K562 (cell line): ENCODE measurements at regions not wholly inside any gene's neighbourhood (a gene's known extent, or its start where the extent isn't known, plus 50 kb on each side); places are given as distances from the start of the nearest gene placed in this dataset.

Source experiments
- FOXK2 ChIP-seq, 2 experiments: fragments of 450-650 bp; IDR thresholded peaks in 1 of 2; conservative IDR thresholded peaks in 1 of 2; 2 replicates each; pipeline ENCODE4 v1.6.1; 2016; ENCODE audit warnings: low read depth in 2 of 2, mild to moderate bottlenecking in 1 of 2
- GABPA ChIP-seq: fragments of 200-800 bp; sonication (Bioruptor generic); conservative IDR thresholded peaks from 2 replicates; pipeline ENCODE4 v1.6.1; 2016; ENCODE audit warnings: low read depth, missing genetic modification characterization, missing compliant biosample characterization
- KLF10 ChIP-seq: fragments of 250-450 bp; sonication (Bioruptor Pico); IDR thresholded peaks from 2 replicates; pipeline ENCODE4 v1.6.1; 2021; ENCODE audit warnings: matching md5 sums
- NFRKB ChIP-seq: fragments of 450-650 bp; IDR thresholded peaks from 2 replicates; pipeline ENCODE4 v1.6.1; 2016; ENCODE audit warnings: low read depth
- POLR2A ChIP-seq: fragments of 450-650 bp; conservative IDR thresholded peaks from 2 replicates; pipeline ENCODE4 v1.6.1; 2016
- TAF9B ChIP-seq: fragments of 450-650 bp; IDR thresholded peaks from 2 replicates; pipeline ENCODE4 v1.6.1; 2018; ENCODE audit warnings: mild to moderate bottlenecking; ENCODE audit not compliant: partially characterized antibody
- ZBTB11 ChIP-seq, 3 experiments: fragments of 200-800 bp in 1 of 3; fragments of 250-450 bp in 1 of 3; fragments of 450-650 bp in 1 of 3; sonication (Bioruptor Pico) in 1 of 3; sonication (Bioruptor generic) in 1 of 3; formaldehyde crosslinking in 1 of 3; IDR thresholded peaks; 2 replicates each; pipeline versions ENCODE4 v1.6.1 to v1.8.0; 2016 to 2022; ENCODE audit warnings: mild to moderate bottlenecking in 2 of 3, missing genetic modification characterization in 2 of 3, missing compliant biosample characterization in 1 of 3, moderate library complexity in 1 of 3

- no peak for TF ChIP-seq FOXK2 (conservative IDR thresholded peaks at IDR 0.05 in 1 of 2, IDR thresholded peaks at IDR 0.05 in 1 of 2; ENCODE audit: low read depth in 2 of 2)
- TF ChIP-seq POLR2A, result no peak
- no peak for TF ChIP-seq GABPA (tag)
- TF ChIP-seq ZBTB11 (CRISPR knock-in tag; IDR thresholded peaks at IDR 0.05), result no peak
- TF ChIP-seq NFRKB, result no peak
- no peak for TF ChIP-seq KLF10 (CRISPR knock-in tag)
- no peak for TF ChIP-seq TAF9B
Observed at GRCh38 chr16:85274924-85275323, 162.7 kb upstream of the CIBAR2 start.
